ENCODE measurements at regions not wholly inside any gene's neighbourhood (a gene's known extent, or its start where the extent isn't known, plus 50 kb on each side); places are given as distances from the start of the nearest gene placed in this dataset.

GRCh38 chr4:34362654-34363053, 1881.7 kb downstream of the ARAP2 start:
- H3K4me3 ChIP-seq (ENCODE audit: low read length) = no peak overlapping the region
- H3K27me3 ChIP-seq (ENCODE audit: control insufficient read depth, insufficient read depth, low read length) = no peaks in the 10 kb centered on the region
- no peaks in the 10 kb centered on the region for H3K9me3 ChIP-seq (ENCODE audit: control insufficient read depth, insufficient read depth, low read length)
- no peaks in the 10 kb centered on the region for H3K36me3 ChIP-seq (ENCODE audit: control insufficient read depth, insufficient read depth, low read length)
- H3K4me1 ChIP-seq (ENCODE audit: control insufficient read depth, insufficient read depth, low read length) = no peaks in the 10 kb centered on the region
- DNase-seq (ENCODE audit: low read depth, low spot score) = no peak
- H3K27ac ChIP-seq (ENCODE audit: low read length) = no peak overlapping the region

GRCh38 chr4:34363842-34364241, 1880.5 kb downstream of the ARAP2 start:
- no peaks in the 10 kb centered on the region for H3K4me1 ChIP-seq (ENCODE audit: control insufficient read depth, insufficient read depth, low read length)
- no peak overlapping the region for H3K4me3 ChIP-seq (ENCODE audit: low read length)
- H3K27ac ChIP-seq (ENCODE audit: low read length) = no peak overlapping the region
- no peaks in the 10 kb centered on the region for H3K9me3 ChIP-seq (ENCODE audit: control insufficient read depth, insufficient read depth, low read length)
- H3K27me3 ChIP-seq (ENCODE audit: control insufficient read depth, insufficient read depth, low read length) = no peaks in the 10 kb centered on the region
- no CpG with 5 or more reads among the region's 2 CpGs for WGBS (ENCODE audit: insufficient coverage, insufficient read length)
- H3K36me3 ChIP-seq (ENCODE audit: control insufficient read depth, insufficient read depth, low read length) = no peaks in the 10 kb centered on the region
- DNase-seq (ENCODE audit: low read depth, low spot score) = no peak

- no peak for DNase-seq (ENCODE audit: low read depth, low spot score)
- Histone ChIP-seq H3K27me3 (ENCODE audit: control insufficient read depth, insufficient read depth, low read length) (no peaks in the 10 kb centered on the region), H3K9me3 (ENCODE audit: control insufficient read depth, insufficient read depth, low read length) (no peaks in the 10 kb centered on the region), H3K36me3 (ENCODE audit: control insufficient read depth, insufficient read depth, low read length) (no peaks in the 10 kb centered on the region), H3K4me3 (ENCODE audit: low read length) (no peak overlapping the region), H3K27ac (ENCODE audit: low read length) (no peak overlapping the region), H3K4me1 (ENCODE audit: control insufficient read depth, insufficient read depth, low read length) (no peaks in the 10 kb centered on the region)
- WGBS (ENCODE audit: insufficient coverage, insufficient read length) = no CpG with 5 or more reads among the region's 2 CpGs
These were observed 1878.4 kb downstream of the ARAP2 start for GRCh38 chr4:34365946-34366345.

- no peaks in the 10 kb centered on the region for H3K9me3 ChIP-seq (ENCODE audit: control insufficient read depth, insufficient read depth, low read length)
- no peaks in the 10 kb centered on the region for H3K36me3 ChIP-seq (ENCODE audit: control insufficient read depth, insufficient read depth, low read length)
- no peak for DNase-seq (ENCODE audit: low read depth, low spot score)
- WGBS (ENCODE audit: insufficient coverage, insufficient read length) = no CpG with 5 or more reads among the region's 2 CpGs
- H3K27me3 ChIP-seq (ENCODE audit: control insufficient read depth, insufficient read depth, low read length) = no peaks in the 10 kb centered on the region
- H3K4me1 ChIP-seq (ENCODE audit: control insufficient read depth, insufficient read depth, low read length) = no peaks in the 10 kb centered on the region
- no peak overlapping the region for H3K4me3 ChIP-seq (ENCODE audit: low read length)
- H3K27ac ChIP-seq (ENCODE audit: low read length) = no peak overlapping the region
These were observed 1872.6 kb downstream of the ARAP2 start for GRCh38 chr4:34371676-34372075.

GRCh38 chr4:34372815-34373214, 1871.5 kb downstream of the ARAP2 start:
- WGBS (ENCODE audit: insufficient coverage, insufficient read length) = no CpG with 5 or more reads among the region's 2 CpGs
- Histone ChIP-seq H3K9me3 (ENCODE audit: control insufficient read depth, insufficient read depth, low read length) (no peaks in the 10 kb centered on the region), H3K4me3 (ENCODE audit: low read length) (no peak overlapping the region), H3K27ac (ENCODE audit: low read length) (no peak overlapping the region), H3K4me1 (ENCODE audit: control insufficient read depth, insufficient read depth, low read length) (no peaks in the 10 kb centered on the region), H3K27me3 (ENCODE audit: control insufficient read depth, insufficient read depth, low read length) (no peaks in the 10 kb centered on the region), H3K36me3 (ENCODE audit: control insufficient read depth, insufficient read depth, low read length) (no peaks in the 10 kb centered on the region)
- DNase-seq (ENCODE audit: low read depth, low spot score) = no peak

GRCh38 chr4:34373456-34373855, 1870.9 kb downstream of the ARAP2 start:
- no peak for DNase-seq (ENCODE audit: low read depth, low spot score)

GRCh38 chr4:34412233-34412632, 1832.1 kb downstream of the ARAP2 start:
- WGBS (ENCODE audit: insufficient coverage, insufficient read length) = no CpG with 5 or more reads among the region's 2 CpGs
- H3K9me3 ChIP-seq (ENCODE audit: control insufficient read depth, insufficient read depth, low read length) = no peaks in the 10 kb centered on the region

More at GRCh38 chr4:34373456-34373855, 1870.9 kb downstream of the ARAP2 start:
- no peaks in the 10 kb centered on the region for H3K4me1 ChIP-seq (ENCODE audit: control insufficient read depth, insufficient read depth, low read length)
- H3K27ac ChIP-seq (ENCODE audit: low read length) = no peak overlapping the region
- no peak overlapping the region for H3K4me3 ChIP-seq (ENCODE audit: low read length)
- H3K9me3 ChIP-seq (ENCODE audit: control insufficient read depth, insufficient read depth, low read length) = no peaks in the 10 kb centered on the region
- H3K36me3 ChIP-seq (ENCODE audit: control insufficient read depth, insufficient read depth, low read length) = no peaks in the 10 kb centered on the region
- H3K27me3 ChIP-seq (ENCODE audit: control insufficient read depth, insufficient read depth, low read length) = no peaks in the 10 kb centered on the region
- no CpG with 5 or more reads among the region's 3 CpGs for WGBS (ENCODE audit: insufficient coverage, insufficient read length)

GRCh38 chr4:34412911-34413310, 1831.4 kb downstream of the ARAP2 start:
- Histone ChIP-seq H3K27me3 (ENCODE audit: control insufficient read depth, insufficient read depth, low read length) (no peaks in the 10 kb centered on the region), H3K9me3 (ENCODE audit: control insufficient read depth, insufficient read depth, low read length) (no peaks in the 10 kb centered on the region), H3K27ac (ENCODE audit: low read length) (no peak overlapping the region), H3K4me3 (ENCODE audit: low read length) (no peak overlapping the region), H3K36me3 (ENCODE audit: control insufficient read depth, insufficient read depth, low read length) (no peaks in the 10 kb centered on the region), H3K4me1 (ENCODE audit: control insufficient read depth, insufficient read depth, low read length) (no peaks in the 10 kb centered on the region)
- 100% methylated on average over 2 of the region's 2 CpGs for WGBS (ENCODE audit: insufficient coverage, insufficient read length)
- no peak for DNase-seq (ENCODE audit: low read depth, low spot score)

More at GRCh38 chr4:34412233-34412632, 1832.1 kb downstream of the ARAP2 start:
- Histone ChIP-seq H3K36me3 (ENCODE audit: control insufficient read depth, insufficient read depth, low read length) (no peaks in the 10 kb centered on the region), H3K27ac (ENCODE audit: low read length) (no peak overlapping the region), H3K4me3 (ENCODE audit: low read length) (no peak overlapping the region), H3K27me3 (ENCODE audit: control insufficient read depth, insufficient read depth, low read length) (no peaks in the 10 kb centered on the region), H3K4me1 (ENCODE audit: control insufficient read depth, insufficient read depth, low read length) (no peaks in the 10 kb centered on the region)
- no peak for DNase-seq (ENCODE audit: low read depth, low spot score)

GRCh38 chr4:34417160-34417559, 1827.2 kb downstream of the ARAP2 start:
- DNase-seq (ENCODE audit: low read depth, low spot score) = no peak
- Histone ChIP-seq H3K4me1 (ENCODE audit: control insufficient read depth, insufficient read depth, low read length) (no peaks in the 10 kb centered on the region), H3K36me3 (ENCODE audit: control insufficient read depth, insufficient read depth, low read length) (no peaks in the 10 kb centered on the region), H3K27ac (ENCODE audit: low read length) (no peak overlapping the region), H3K4me3 (ENCODE audit: low read length) (no peak overlapping the region), H3K9me3 (ENCODE audit: control insufficient read depth, insufficient read depth, low read length) (no peaks in the 10 kb centered on the region), H3K27me3 (ENCODE audit: control insufficient read depth, insufficient read depth, low read length) (no peaks in the 10 kb centered on the region)
- no CpG with 5 or more reads among the region's 3 CpGs for WGBS (ENCODE audit: insufficient coverage, insufficient read length)

GRCh38 chr4:34419871-34420270, 1824.4 kb downstream of the ARAP2 start:
- H3K4me3 ChIP-seq (ENCODE audit: low read length) = no peak overlapping the region
- WGBS (ENCODE audit: insufficient coverage, insufficient read length) = no CpG with 5 or more reads among the region's 2 CpGs
- H3K27me3 ChIP-seq (ENCODE audit: control insufficient read depth, insufficient read depth, low read length) = no peaks in the 10 kb centered on the region

GRCh38 chr4:34422472-34423175, 1821.7 kb downstream of the ARAP2 start:
- no peaks in the 10 kb centered on the region for H3K27me3 ChIP-seq (ENCODE audit: control insufficient read depth, insufficient read depth, low read length)
- H3K36me3 ChIP-seq (ENCODE audit: control insufficient read depth, insufficient read depth, low read length) = no peaks in the 10 kb centered on the region
- no peak for DNase-seq (ENCODE audit: low read depth, low spot score)
- no CpG with 5 or more reads among the region's 4 CpGs for WGBS (ENCODE audit: insufficient coverage, insufficient read length)
- no peak overlapping the region for H3K27ac ChIP-seq (ENCODE audit: low read length)
- H3K9me3 ChIP-seq (ENCODE audit: control insufficient read depth, insufficient read depth, low read length) = no peaks in the 10 kb centered on the region
- H3K4me1 ChIP-seq (ENCODE audit: control insufficient read depth, insufficient read depth, low read length) = no peaks in the 10 kb centered on the region
- H3K4me3 ChIP-seq (ENCODE audit: low read length) = no peak overlapping the region

More at GRCh38 chr4:34419871-34420270, 1824.4 kb downstream of the ARAP2 start:
- Histone ChIP-seq H3K27ac (ENCODE audit: low read length) (no peak overlapping the region), H3K9me3 (ENCODE audit: control insufficient read depth, insufficient read depth, low read length) (no peaks in the 10 kb centered on the region), H3K36me3 (ENCODE audit: control insufficient read depth, insufficient read depth, low read length) (no peaks in the 10 kb centered on the region), H3K4me1 (ENCODE audit: control insufficient read depth, insufficient read depth, low read length) (no peaks in the 10 kb centered on the region)
- no peak for DNase-seq (ENCODE audit: low read depth, low spot score)

Data from iPS DF 6.9 (cell line).